ENCODE measurements at regions not wholly inside any gene's neighbourhood (a gene's known extent, or its start where the extent isn't known, plus 50 kb on each side); places are given as distances from the start of the nearest gene placed in this dataset.

GRCh38 chr9:29044959-29045358 is 1471.7 kb upstream of the C9orf72 start:
- no peak for TF ChIP-seq ZNF274 (IDR thresholded peaks at IDR 0.05; ENCODE audit: low read depth, low read length)
- TF ChIP-seq YY1 (IDR thresholded peaks at IDR 0.05; ENCODE audit: insufficient read depth, insufficient read length): no peak
- TF ChIP-seq SUZ12 (IDR thresholded peaks at IDR 0.05; ENCODE audit: extremely low read depth, insufficient read depth, insufficient read length): no peak
- Histone ChIP-seq H3K27me3 (ENCODE audit: insufficient read depth, insufficient read length) (no peaks in the 10 kb centered on the region), H3K4me1 (ENCODE audit: insufficient read depth, insufficient read length) (no peaks in the 10 kb centered on the region), H3K9me3 (ENCODE audit: insufficient read depth, low read length) (no peaks in the 10 kb centered on the region), H3K9ac (ENCODE audit: insufficient read length, low read depth) (no peak overlapping the region), H3K36me3 (ENCODE audit: insufficient read depth, insufficient read length, low read length) (no peaks in the 10 kb centered on the region), H3K4me3 (ENCODE audit: insufficient read length, low read depth) (no peak overlapping the region)
- DNase-seq (ENCODE audit: low read depth, low spot score): no peak

- Histone ChIP-seq H3K36me3 (ENCODE audit: insufficient read depth, insufficient read length, low read length) (no peaks in the 10 kb centered on the region), H3K27me3 (ENCODE audit: insufficient read depth, insufficient read length) (no peaks in the 10 kb centered on the region), H3K4me1 (ENCODE audit: insufficient read depth, insufficient read length) (no peaks in the 10 kb centered on the region), H3K9ac (ENCODE audit: insufficient read length, low read depth) (no peak overlapping the region), H3K9me3 (ENCODE audit: insufficient read depth, low read length) (no peaks in the 10 kb centered on the region), H3K4me3 (ENCODE audit: insufficient read length, low read depth) (no peak overlapping the region)
- no peak for TF ChIP-seq ZNF274 (IDR thresholded peaks at IDR 0.05; ENCODE audit: low read depth, low read length)
- TF ChIP-seq SUZ12 (IDR thresholded peaks at IDR 0.05; ENCODE audit: extremely low read depth, insufficient read depth, insufficient read length): no peak
- no peak for TF ChIP-seq YY1 (IDR thresholded peaks at IDR 0.05; ENCODE audit: insufficient read depth, insufficient read length)
- no peak for DNase-seq (ENCODE audit: low read depth, low spot score)
These were observed 1486.8 kb upstream of the C9orf72 start for GRCh38 chr9:29060041-29060440.

GRCh38 chr9:29062446-29062845 is 1489.2 kb upstream of the C9orf72 start:
- TF ChIP-seq YY1 (IDR thresholded peaks at IDR 0.05; ENCODE audit: insufficient read depth, insufficient read length) (no peak), ZNF274 (IDR thresholded peaks at IDR 0.05; ENCODE audit: low read depth, low read length) (no peak), SUZ12 (IDR thresholded peaks at IDR 0.05; ENCODE audit: extremely low read depth, insufficient read depth, insufficient read length) (no peak)
- Histone ChIP-seq H3K27me3 (ENCODE audit: insufficient read depth, insufficient read length) (no peaks in the 10 kb centered on the region), H3K9me3 (ENCODE audit: insufficient read depth, low read length) (no peaks in the 10 kb centered on the region), H3K4me1 (ENCODE audit: insufficient read depth, insufficient read length) (no peaks in the 10 kb centered on the region), H3K4me3 (ENCODE audit: insufficient read length, low read depth) (no peak overlapping the region), H3K9ac (ENCODE audit: insufficient read length, low read depth) (no peak overlapping the region), H3K36me3 (ENCODE audit: insufficient read depth, insufficient read length, low read length) (no peaks in the 10 kb centered on the region)
- no peak for DNase-seq (ENCODE audit: low read depth, low spot score)

GRCh38 chr9:29063031-29063430 is 1489.8 kb upstream of the C9orf72 start:
- H3K4me1 ChIP-seq (ENCODE audit: insufficient read depth, insufficient read length): no peaks in the 10 kb centered on the region
- no peaks in the 10 kb centered on the region for H3K9me3 ChIP-seq (ENCODE audit: insufficient read depth, low read length)
- no peaks in the 10 kb centered on the region for H3K36me3 ChIP-seq (ENCODE audit: insufficient read depth, insufficient read length, low read length)
- no peak overlapping the region for H3K4me3 ChIP-seq (ENCODE audit: insufficient read length, low read depth)
- no peaks in the 10 kb centered on the region for H3K27me3 ChIP-seq (ENCODE audit: insufficient read depth, insufficient read length)
- no peak for DNase-seq (ENCODE audit: low read depth, low spot score)
- no peak overlapping the region for H3K9ac ChIP-seq (ENCODE audit: insufficient read length, low read depth)
- TF ChIP-seq YY1 (IDR thresholded peaks at IDR 0.05; ENCODE audit: insufficient read depth, insufficient read length): no peak
- no peak for TF ChIP-seq ZNF274 (IDR thresholded peaks at IDR 0.05; ENCODE audit: low read depth, low read length)
- TF ChIP-seq SUZ12 (IDR thresholded peaks at IDR 0.05; ENCODE audit: extremely low read depth, insufficient read depth, insufficient read length): no peak

GRCh38 chr9:29066141-29066640 is 1492.9 kb upstream of the C9orf72 start:
- no peak for TF ChIP-seq SUZ12 (IDR thresholded peaks at IDR 0.05; ENCODE audit: extremely low read depth, insufficient read depth, insufficient read length)
- no peak for TF ChIP-seq ZNF274 (IDR thresholded peaks at IDR 0.05; ENCODE audit: low read depth, low read length)
- TF ChIP-seq YY1 (IDR thresholded peaks at IDR 0.05; ENCODE audit: insufficient read depth, insufficient read length): no peak
- H3K4me1 ChIP-seq (ENCODE audit: insufficient read depth, insufficient read length): no peaks in the 10 kb centered on the region

GRCh38 chr9:29068461-29068860 is 1495.2 kb upstream of the C9orf72 start:
- no peak overlapping the region for H3K4me3 ChIP-seq (ENCODE audit: insufficient read length, low read depth)
- H3K36me3 ChIP-seq (ENCODE audit: insufficient read depth, insufficient read length, low read length): no peaks in the 10 kb centered on the region
- TF ChIP-seq SUZ12 (IDR thresholded peaks at IDR 0.05; ENCODE audit: extremely low read depth, insufficient read depth, insufficient read length) (no peak), YY1 (IDR thresholded peaks at IDR 0.05; ENCODE audit: insufficient read depth, insufficient read length) (no peak), ZNF274 (IDR thresholded peaks at IDR 0.05; ENCODE audit: low read depth, low read length) (no peak)
- no peak overlapping the region for H3K9ac ChIP-seq (ENCODE audit: insufficient read length, low read depth)
- no peaks in the 10 kb centered on the region for H3K27me3 ChIP-seq (ENCODE audit: insufficient read depth, insufficient read length)
- no peaks in the 10 kb centered on the region for H3K4me1 ChIP-seq (ENCODE audit: insufficient read depth, insufficient read length)
- DNase-seq (ENCODE audit: low read depth, low spot score): no peak
- H3K9me3 ChIP-seq (ENCODE audit: insufficient read depth, low read length): no peaks in the 10 kb centered on the region

More at GRCh38 chr9:29066141-29066640, 1492.9 kb upstream of the C9orf72 start:
- Histone ChIP-seq H3K27me3 (ENCODE audit: insufficient read depth, insufficient read length) (no peaks in the 10 kb centered on the region), H3K36me3 (ENCODE audit: insufficient read depth, insufficient read length, low read length) (no peaks in the 10 kb centered on the region), H3K9me3 (ENCODE audit: insufficient read depth, low read length) (no peaks in the 10 kb centered on the region), H3K4me3 (ENCODE audit: insufficient read length, low read depth) (no peak overlapping the region), H3K9ac (ENCODE audit: insufficient read length, low read depth) (no peak overlapping the region)
- DNase-seq (ENCODE audit: low read depth, low spot score): no peak

GRCh38 chr9:29069376-29069775 is 1496.1 kb upstream of the C9orf72 start:
- DNase-seq (ENCODE audit: low read depth, low spot score): no peak
- Histone ChIP-seq H3K27me3 (ENCODE audit: insufficient read depth, insufficient read length) (no peaks in the 10 kb centered on the region), H3K36me3 (ENCODE audit: insufficient read depth, insufficient read length, low read length) (no peaks in the 10 kb centered on the region), H3K9me3 (ENCODE audit: insufficient read depth, low read length) (no peaks in the 10 kb centered on the region), H3K9ac (ENCODE audit: insufficient read length, low read depth) (no peak overlapping the region), H3K4me1 (ENCODE audit: insufficient read depth, insufficient read length) (no peaks in the 10 kb centered on the region), H3K4me3 (ENCODE audit: insufficient read length, low read depth) (no peak overlapping the region)
- TF ChIP-seq YY1 (IDR thresholded peaks at IDR 0.05; ENCODE audit: insufficient read depth, insufficient read length): no peak
- no peak for TF ChIP-seq SUZ12 (IDR thresholded peaks at IDR 0.05; ENCODE audit: extremely low read depth, insufficient read depth, insufficient read length)
- no peak for TF ChIP-seq ZNF274 (IDR thresholded peaks at IDR 0.05; ENCODE audit: low read depth, low read length)

All from NT2/D1 (cell line).